ENCODE measurements at regions not wholly inside any gene's neighbourhood (a gene's known extent, or its start where the extent isn't known, plus 50 kb on each side); places are given as distances from the start of the nearest gene placed in this dataset.

DNA sequence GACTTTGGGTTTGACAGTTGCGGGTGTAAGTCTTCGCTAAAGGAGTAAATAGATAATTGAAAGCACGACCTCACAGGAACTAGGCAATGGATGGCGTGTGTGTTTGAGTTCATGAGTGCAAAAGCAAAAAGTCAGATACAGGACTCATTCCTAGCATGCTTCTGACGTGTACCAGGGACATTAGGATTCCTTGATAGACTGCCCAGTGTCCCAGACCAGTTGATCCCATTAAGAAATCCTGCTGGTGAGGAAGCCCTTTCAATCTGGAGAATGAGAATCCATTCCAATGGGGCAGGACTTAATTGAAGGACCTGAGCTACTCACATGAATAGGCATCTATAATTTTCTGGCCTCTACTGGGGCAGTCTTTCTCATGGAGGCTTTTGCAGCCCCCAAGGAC, 235.4 kb downstream of the RAD51AP2 start:
- H3K27me3 ChIP-seq (ENCODE audit: control insufficient read depth, insufficient read depth, low read length): no peaks in the 10 kb centered on the region
- no peaks in the 10 kb centered on the region for H3K4me1 ChIP-seq (ENCODE audit: control insufficient read depth, insufficient read depth, low read length)
- no peak overlapping the region for H3K9ac ChIP-seq (ENCODE audit: low read depth, low read length)
- H3K27ac ChIP-seq (ENCODE audit: low read depth, low read length): no peak overlapping the region
- no peak overlapping the region for H3K4me3 ChIP-seq (ENCODE audit: low read depth, low read length)
- no peaks in the 10 kb centered on the region for H3K36me3 ChIP-seq (ENCODE audit: control insufficient read depth, insufficient read depth, low read length)
- no peaks in the 10 kb centered on the region for H3K9me3 ChIP-seq (ENCODE audit: control insufficient read depth, insufficient read depth, low read length)

DNA sequence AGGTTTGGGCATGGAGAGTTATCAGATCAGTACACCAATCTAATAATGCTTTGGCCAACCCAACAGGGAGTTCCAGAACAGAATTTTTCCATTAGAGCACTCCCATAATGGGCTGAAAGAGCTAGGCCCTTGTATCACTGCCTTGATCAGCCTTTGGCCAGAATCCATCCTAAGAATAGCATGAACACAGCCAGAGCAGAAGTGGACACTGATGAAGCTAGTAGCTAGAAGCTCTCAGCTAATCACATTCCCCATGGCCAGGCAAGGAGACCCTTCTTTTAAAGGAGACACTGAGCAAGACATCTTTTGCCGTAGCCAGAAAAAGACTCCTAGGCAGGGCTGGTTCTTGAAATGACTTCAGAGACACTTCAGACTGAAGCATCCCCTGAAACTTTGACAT, 236.0 kb downstream of the RAD51AP2 start:
- no peaks in the 10 kb centered on the region for H3K36me3 ChIP-seq (ENCODE audit: control insufficient read depth, insufficient read depth, low read length)
- no peak overlapping the region for H3K9ac ChIP-seq (ENCODE audit: low read depth, low read length)
- no peaks in the 10 kb centered on the region for H3K4me1 ChIP-seq (ENCODE audit: control insufficient read depth, insufficient read depth, low read length)
- H3K4me3 ChIP-seq (ENCODE audit: low read depth, low read length): no peak overlapping the region
- H3K9me3 ChIP-seq (ENCODE audit: control insufficient read depth, insufficient read depth, low read length): no peaks in the 10 kb centered on the region
- no peaks in the 10 kb centered on the region for H3K27me3 ChIP-seq (ENCODE audit: control insufficient read depth, insufficient read depth, low read length)
- H3K27ac ChIP-seq (ENCODE audit: low read depth, low read length): no peak overlapping the region

DNA sequence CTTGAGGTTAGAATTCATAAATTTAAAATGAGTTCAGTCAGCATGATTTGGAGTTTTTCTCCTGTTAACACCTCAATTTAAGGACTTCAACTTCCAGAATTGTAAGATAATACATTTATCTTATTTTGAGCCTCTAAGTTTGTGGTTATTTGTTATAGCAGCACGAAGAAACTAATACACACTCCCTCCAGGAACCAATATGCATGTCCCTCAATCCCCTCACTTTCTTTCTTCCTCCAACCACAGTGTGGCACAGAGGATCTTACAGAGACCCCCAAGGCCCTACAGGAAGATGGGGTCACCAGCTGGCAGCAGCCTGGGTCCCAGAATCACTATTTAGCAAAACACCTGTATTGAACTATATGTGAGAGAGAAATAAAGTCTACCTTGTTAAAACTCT, 242.0 kb downstream of the RAD51AP2 start:
- Histone ChIP-seq H3K36me3 (ENCODE audit: control insufficient read depth, insufficient read depth, low read length) (no peaks in the 10 kb centered on the region), H3K9ac (ENCODE audit: low read depth, low read length) (no peak overlapping the region), H3K4me3 (ENCODE audit: low read depth, low read length) (no peak overlapping the region), H3K9me3 (ENCODE audit: control insufficient read depth, insufficient read depth, low read length) (no peaks in the 10 kb centered on the region), H3K4me1 (ENCODE audit: control insufficient read depth, insufficient read depth, low read length) (no peaks in the 10 kb centered on the region), H3K27me3 (ENCODE audit: control insufficient read depth, insufficient read depth, low read length) (no peaks in the 10 kb centered on the region), H3K27ac (ENCODE audit: low read depth, low read length) (no peak overlapping the region)

DNA sequence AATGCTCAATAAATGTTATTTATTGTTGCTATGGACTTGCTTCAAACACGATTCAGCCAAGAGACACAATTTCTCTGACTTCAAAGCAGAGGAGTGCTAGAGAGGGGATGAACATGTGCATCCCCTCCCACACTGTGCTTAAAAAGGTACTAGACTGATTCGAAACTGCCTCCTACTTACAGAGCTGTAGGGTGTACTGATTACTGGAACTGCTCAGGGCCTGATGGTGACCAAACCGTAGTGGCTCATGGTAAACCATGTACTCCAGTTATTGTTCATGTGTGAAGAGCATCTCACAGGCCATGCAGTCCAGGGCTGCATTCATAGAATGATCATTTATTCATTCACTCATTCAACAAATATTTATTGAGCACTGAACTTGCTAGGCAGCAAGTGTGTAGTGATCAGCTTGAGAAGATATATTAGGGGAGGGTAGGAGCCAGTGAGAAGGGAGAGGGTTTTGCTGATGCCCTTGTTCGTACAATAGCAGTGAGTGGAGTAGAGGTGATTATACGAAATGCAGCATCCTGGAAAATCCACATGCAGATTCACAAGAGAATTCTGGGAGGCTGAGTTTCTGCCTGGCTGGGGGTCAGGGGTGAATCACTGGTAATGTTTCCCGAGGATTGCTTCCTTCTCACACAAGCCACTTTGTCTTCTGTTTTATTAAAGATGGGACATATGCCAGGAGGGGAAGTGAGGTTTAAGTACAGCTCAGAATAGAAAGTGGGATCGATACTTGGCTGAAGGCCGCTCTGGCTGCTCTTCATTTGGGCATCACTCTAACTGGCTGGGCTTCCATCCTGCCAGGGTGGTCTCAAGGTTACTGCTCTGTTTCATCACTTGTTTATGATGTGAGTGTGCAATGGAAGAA, 245.4 kb downstream of the RAD51AP2 start:
- no peaks in the 10 kb centered on the region for H3K36me3 ChIP-seq (ENCODE audit: control insufficient read depth, insufficient read depth, low read length)
- H3K9ac ChIP-seq (ENCODE audit: low read depth, low read length): no peak overlapping the region
- no peaks in the 10 kb centered on the region for H3K9me3 ChIP-seq (ENCODE audit: control insufficient read depth, insufficient read depth, low read length)
- H3K27me3 ChIP-seq (ENCODE audit: control insufficient read depth, insufficient read depth, low read length): no peaks in the 10 kb centered on the region
- no peak overlapping the region for H3K4me3 ChIP-seq (ENCODE audit: low read depth, low read length)
- no peaks in the 10 kb centered on the region for H3K4me1 ChIP-seq (ENCODE audit: control insufficient read depth, insufficient read depth, low read length)
- H3K27ac ChIP-seq (ENCODE audit: low read depth, low read length): no peak overlapping the region

DNA sequence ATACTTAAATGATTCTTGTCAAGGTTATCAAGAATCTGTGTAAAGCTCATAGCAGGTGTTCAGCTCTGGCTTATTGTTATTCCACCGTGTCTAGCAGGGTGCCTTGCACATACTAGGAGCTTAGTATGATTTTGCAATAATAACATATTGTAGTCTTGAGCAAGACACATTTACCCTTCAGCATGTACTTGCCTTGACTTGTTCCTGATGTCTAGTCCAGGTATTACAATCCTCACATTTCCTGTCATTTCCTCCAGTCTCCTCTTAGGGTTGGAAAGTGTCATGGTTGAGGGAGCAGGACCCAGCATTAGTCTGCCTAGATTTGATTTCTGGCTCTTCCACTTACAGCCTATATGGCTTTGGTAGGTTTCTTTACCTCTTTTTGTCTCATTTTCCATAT, 246.1 kb downstream of the RAD51AP2 start:
- no peak overlapping the region for H3K4me3 ChIP-seq (ENCODE audit: low read depth, low read length)
- no peak overlapping the region for H3K27ac ChIP-seq (ENCODE audit: low read depth, low read length)
- H3K9me3 ChIP-seq (ENCODE audit: control insufficient read depth, insufficient read depth, low read length): no peaks in the 10 kb centered on the region

DNA sequence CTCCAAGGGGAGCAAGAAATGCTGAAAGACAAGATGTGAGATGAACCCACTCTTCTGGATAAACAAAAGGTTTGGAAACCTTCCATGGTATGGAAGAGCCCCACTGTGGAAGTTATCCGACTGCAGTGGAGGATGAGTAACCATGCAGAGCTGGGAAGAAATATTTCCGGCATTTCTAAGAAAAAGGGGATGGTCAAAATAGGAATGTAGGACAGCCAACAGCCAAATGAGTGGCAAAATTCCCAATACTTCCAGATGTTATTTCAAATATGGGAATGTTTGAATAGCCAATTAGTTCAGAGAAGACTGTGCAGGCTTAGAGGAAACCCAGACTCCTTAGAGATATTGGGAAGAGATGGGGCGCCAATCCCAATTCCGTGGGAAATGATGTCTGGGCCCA, 246.8 kb downstream of the RAD51AP2 start:
- Histone ChIP-seq H3K36me3 (ENCODE audit: control insufficient read depth, insufficient read depth, low read length) (no peaks in the 10 kb centered on the region), H3K9ac (ENCODE audit: low read depth, low read length) (no peak overlapping the region), H3K27me3 (ENCODE audit: control insufficient read depth, insufficient read depth, low read length) (no peaks in the 10 kb centered on the region), H3K27ac (ENCODE audit: low read depth, low read length) (no peak overlapping the region), H3K4me1 (ENCODE audit: control insufficient read depth, insufficient read depth, low read length) (no peaks in the 10 kb centered on the region), H3K4me3 (ENCODE audit: low read depth, low read length) (no peak overlapping the region), H3K9me3 (ENCODE audit: control insufficient read depth, insufficient read depth, low read length) (no peaks in the 10 kb centered on the region)

More for the DNA sequence above, 246.1 kb downstream of the RAD51AP2 start:
- no peaks in the 10 kb centered on the region for H3K4me1 ChIP-seq (ENCODE audit: control insufficient read depth, insufficient read depth, low read length)
- H3K9ac ChIP-seq (ENCODE audit: low read depth, low read length): no peak overlapping the region
- H3K27me3 ChIP-seq (ENCODE audit: control insufficient read depth, insufficient read depth, low read length): no peaks in the 10 kb centered on the region
- no peaks in the 10 kb centered on the region for H3K36me3 ChIP-seq (ENCODE audit: control insufficient read depth, insufficient read depth, low read length)

DNA sequence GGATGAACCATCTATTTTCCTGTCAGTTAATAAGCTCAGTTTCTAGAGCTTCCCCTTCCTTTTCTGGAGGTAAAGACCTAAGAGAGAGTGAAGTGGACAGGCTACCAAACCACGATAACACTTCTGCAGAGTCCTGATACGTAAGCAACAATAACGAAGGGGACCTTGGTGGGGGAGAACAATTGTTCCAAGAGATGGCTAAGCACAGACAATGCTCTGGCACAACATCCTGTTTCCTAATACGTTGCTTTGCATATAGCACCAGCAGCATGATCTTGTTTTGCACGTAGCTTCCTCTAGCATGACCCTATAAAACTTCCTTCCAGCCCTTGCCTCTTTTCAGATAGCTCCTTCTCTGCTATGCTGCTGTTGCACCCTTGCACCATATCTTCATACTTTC, 247.3 kb downstream of the RAD51AP2 start:
- no peaks in the 10 kb centered on the region for H3K27me3 ChIP-seq (ENCODE audit: control insufficient read depth, insufficient read depth, low read length)
- no peaks in the 10 kb centered on the region for H3K9me3 ChIP-seq (ENCODE audit: control insufficient read depth, insufficient read depth, low read length)
- H3K9ac ChIP-seq (ENCODE audit: low read depth, low read length): no peak overlapping the region
- H3K4me1 ChIP-seq (ENCODE audit: control insufficient read depth, insufficient read depth, low read length): no peaks in the 10 kb centered on the region
- H3K36me3 ChIP-seq (ENCODE audit: control insufficient read depth, insufficient read depth, low read length): no peaks in the 10 kb centered on the region
- no peak overlapping the region for H3K27ac ChIP-seq (ENCODE audit: low read depth, low read length)
- H3K4me3 ChIP-seq (ENCODE audit: low read depth, low read length): no peak overlapping the region

DNA sequence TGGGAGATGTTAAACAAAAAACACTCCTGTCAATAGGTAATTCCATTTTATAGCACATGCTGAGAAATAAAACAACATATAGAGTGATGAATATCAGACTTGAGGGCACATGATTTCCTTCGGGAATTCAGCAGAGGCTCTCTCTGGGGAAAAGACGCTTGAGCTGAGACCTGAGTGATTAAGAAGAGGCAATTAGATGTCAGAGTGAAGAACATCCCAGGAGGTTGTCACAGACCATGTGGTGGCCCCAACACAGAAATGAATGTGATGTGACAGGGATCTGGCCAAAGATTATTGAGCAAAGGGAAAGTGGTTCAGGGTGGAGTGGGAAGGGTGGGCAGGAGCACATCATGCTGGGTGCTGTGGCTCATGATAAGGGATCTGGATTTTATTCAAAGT, 254.7 kb downstream of the RAD51AP2 start:
- no peak overlapping the region for H3K27ac ChIP-seq (ENCODE audit: low read depth, low read length)
- H3K36me3 ChIP-seq (ENCODE audit: control insufficient read depth, insufficient read depth, low read length): no peaks in the 10 kb centered on the region
- no peaks in the 10 kb centered on the region for H3K4me1 ChIP-seq (ENCODE audit: control insufficient read depth, insufficient read depth, low read length)
- no peak overlapping the region for H3K4me3 ChIP-seq (ENCODE audit: low read depth, low read length)
- H3K9me3 ChIP-seq (ENCODE audit: control insufficient read depth, insufficient read depth, low read length): no peaks in the 10 kb centered on the region
- H3K27me3 ChIP-seq (ENCODE audit: control insufficient read depth, insufficient read depth, low read length): no peaks in the 10 kb centered on the region
- H3K9ac ChIP-seq (ENCODE audit: low read depth, low read length): no peak overlapping the region

DNA sequence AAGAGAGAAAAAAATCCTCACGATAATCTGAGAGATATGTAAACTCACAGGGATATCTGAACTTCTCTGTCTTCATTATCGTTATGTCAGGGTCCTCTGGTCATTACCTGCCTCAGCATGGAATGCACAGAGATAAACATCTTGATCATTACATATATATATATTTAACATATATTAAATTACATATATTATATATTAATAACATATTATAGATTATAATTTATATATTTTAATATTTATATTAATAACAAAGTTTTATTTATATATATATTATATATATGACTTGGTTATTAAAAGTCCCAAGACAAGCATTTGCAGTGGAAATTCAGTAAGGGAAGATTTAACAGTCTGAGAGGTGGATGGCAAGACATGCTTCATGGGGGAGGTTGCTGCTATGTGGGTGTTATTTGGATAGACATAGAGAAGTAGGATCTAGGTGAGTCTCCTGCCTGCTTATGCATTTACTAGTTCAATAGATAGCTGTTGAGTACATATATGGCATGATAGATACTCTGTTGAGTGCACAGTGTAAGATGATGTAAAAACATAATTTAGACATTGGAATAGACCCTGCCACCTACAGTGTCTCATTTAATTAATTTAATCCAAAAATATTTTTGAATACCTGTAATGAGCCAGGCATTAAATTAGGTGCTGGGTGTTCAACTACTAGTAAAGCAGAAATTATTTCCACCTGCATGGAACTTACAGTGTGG, 255.2 kb downstream of the RAD51AP2 start:
- Histone ChIP-seq H3K9me3 (ENCODE audit: control insufficient read depth, insufficient read depth, low read length) (no peaks in the 10 kb centered on the region), H3K36me3 (ENCODE audit: control insufficient read depth, insufficient read depth, low read length) (no peaks in the 10 kb centered on the region), H3K4me1 (ENCODE audit: control insufficient read depth, insufficient read depth, low read length) (no peaks in the 10 kb centered on the region), H3K9ac (ENCODE audit: low read depth, low read length) (no peak overlapping the region), H3K27ac (ENCODE audit: low read depth, low read length) (no peak overlapping the region), H3K4me3 (ENCODE audit: low read depth, low read length) (no peak overlapping the region), H3K27me3 (ENCODE audit: control insufficient read depth, insufficient read depth, low read length) (no peaks in the 10 kb centered on the region)

DNA sequence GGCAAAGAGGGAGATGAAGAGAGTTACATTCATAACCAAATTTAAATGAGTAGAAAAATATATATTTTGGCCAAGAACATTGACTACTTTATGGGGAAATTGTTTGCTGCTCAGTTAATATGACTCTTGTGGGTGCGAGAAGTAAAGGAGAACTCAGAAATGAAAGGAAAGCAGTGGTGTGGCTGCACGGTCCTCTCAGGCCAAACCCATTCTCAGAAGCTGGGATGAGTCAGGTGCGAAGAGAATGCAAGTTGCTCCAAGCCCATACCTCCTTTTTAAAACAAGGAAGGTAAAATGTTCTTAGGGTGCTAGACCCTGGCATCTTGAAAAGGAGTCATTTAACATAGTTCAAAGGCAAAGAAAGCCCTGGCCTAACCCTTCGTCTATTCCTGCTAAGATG, 258.6 kb downstream of the RAD51AP2 start:
- no peaks in the 10 kb centered on the region for H3K4me1 ChIP-seq (ENCODE audit: control insufficient read depth, insufficient read depth, low read length)
- no peaks in the 10 kb centered on the region for H3K9me3 ChIP-seq (ENCODE audit: control insufficient read depth, insufficient read depth, low read length)
- H3K27me3 ChIP-seq (ENCODE audit: control insufficient read depth, insufficient read depth, low read length): no peaks in the 10 kb centered on the region

DNA sequence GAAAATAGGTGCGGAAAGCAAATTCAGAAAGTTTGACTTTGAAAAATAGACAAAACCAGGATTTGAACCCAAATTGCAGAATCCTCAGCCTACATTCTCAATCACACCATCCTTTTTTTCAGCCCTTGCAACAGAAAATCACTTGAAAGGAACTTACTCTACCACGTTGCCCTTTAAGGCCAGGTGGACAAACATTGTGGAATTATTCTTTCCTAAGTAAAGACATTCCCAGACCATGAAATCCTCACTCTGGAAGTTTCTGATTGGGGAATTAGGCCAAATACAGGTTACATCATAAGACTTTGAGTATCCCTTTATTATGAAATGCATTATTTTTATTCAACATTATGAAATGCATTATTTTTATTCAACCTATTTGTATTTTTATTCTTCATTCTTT, 259.4 kb downstream of the RAD51AP2 start:
- Histone ChIP-seq H3K9ac (ENCODE audit: low read depth, low read length) (no peak overlapping the region), H3K27me3 (ENCODE audit: control insufficient read depth, insufficient read depth, low read length) (no peaks in the 10 kb centered on the region), H3K36me3 (ENCODE audit: control insufficient read depth, insufficient read depth, low read length) (no peaks in the 10 kb centered on the region), H3K27ac (ENCODE audit: low read depth, low read length) (no peak overlapping the region), H3K9me3 (ENCODE audit: control insufficient read depth, insufficient read depth, low read length) (no peaks in the 10 kb centered on the region), H3K4me3 (ENCODE audit: low read depth, low read length) (no peak overlapping the region), H3K4me1 (ENCODE audit: control insufficient read depth, insufficient read depth, low read length) (no peaks in the 10 kb centered on the region)

More for the DNA sequence above, 258.6 kb downstream of the RAD51AP2 start:
- no peak overlapping the region for H3K27ac ChIP-seq (ENCODE audit: low read depth, low read length)
- H3K9ac ChIP-seq (ENCODE audit: low read depth, low read length): no peak overlapping the region
- H3K36me3 ChIP-seq (ENCODE audit: control insufficient read depth, insufficient read depth, low read length): no peaks in the 10 kb centered on the region
- H3K4me3 ChIP-seq (ENCODE audit: low read depth, low read length): no peak overlapping the region

Data from HUES48 (cell line).